NCI-H1930 (cell line): ENCODE measurements at regions not wholly inside any gene's neighbourhood (a gene's known extent, or its start where the extent isn't known, plus 50 kb on each side); places are given as distances from the start of the nearest gene placed in this dataset.
A peak's percentile ranks its signal among the peaks of the same experiment; 100 is the strongest.

Experiments
- DNase-seq, 2 experiments: peaks; one replicate each; lab custom pipeline; 2025; lab: John Stamatoyannopoulos, UW

GRCh38 chr10:58932577-58933314 lies 243.7 kb upstream of the PHYHIPL start:
- DNase-seq: no peak

- DNase-seq: no peak
These were observed 240.1 kb upstream of the PHYHIPL start for GRCh38 chr10:58936364-58936763.

GRCh38 chr10:58937423-58937822 lies 239.0 kb upstream of the PHYHIPL start:
- no peak for DNase-seq

DNA sequence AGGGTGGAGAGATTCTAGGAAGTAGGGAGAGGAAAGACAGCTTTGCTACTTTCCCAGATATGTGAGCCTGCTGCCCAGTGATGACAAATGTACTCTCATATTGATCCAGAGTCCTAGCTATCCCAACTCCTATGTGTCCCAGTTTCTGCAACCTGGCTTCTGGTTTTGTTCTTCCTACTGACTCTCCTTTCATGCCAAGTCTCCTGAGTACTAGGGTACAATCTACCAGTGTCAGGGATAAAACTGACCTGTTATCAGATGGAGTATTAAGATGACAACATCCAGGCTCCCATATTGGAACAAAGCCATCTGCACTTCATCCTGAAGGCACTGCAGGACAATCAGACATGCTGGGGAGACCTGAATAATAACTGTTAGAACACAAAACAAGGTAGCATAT lies 233.7 kb upstream of the PHYHIPL start:
- no peak for DNase-seq

- no peak for DNase-seq
These were observed 233.1 kb upstream of the PHYHIPL start for GRCh38 chr10:58943256-58943890.

DNA sequence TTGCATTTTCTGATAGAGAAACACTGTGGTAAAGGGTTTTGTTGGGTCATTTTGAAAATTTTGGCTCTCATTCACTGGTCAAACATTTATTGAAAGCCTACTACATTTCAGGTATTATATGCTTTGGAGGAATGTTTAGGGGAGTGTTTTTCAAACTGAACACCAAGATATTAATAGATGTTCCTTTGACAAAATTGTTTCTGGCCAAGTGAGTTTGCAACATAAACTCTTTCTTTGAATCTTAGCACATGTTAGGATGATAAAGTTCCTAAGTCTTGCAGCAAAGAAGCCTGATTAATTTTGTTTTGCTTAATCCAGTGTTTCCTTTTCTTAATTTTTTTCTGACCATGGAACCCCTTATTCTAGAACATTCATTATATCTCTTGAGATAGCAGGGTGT lies 232.5 kb upstream of the PHYHIPL start:
- DNase-seq: no peak

DNA sequence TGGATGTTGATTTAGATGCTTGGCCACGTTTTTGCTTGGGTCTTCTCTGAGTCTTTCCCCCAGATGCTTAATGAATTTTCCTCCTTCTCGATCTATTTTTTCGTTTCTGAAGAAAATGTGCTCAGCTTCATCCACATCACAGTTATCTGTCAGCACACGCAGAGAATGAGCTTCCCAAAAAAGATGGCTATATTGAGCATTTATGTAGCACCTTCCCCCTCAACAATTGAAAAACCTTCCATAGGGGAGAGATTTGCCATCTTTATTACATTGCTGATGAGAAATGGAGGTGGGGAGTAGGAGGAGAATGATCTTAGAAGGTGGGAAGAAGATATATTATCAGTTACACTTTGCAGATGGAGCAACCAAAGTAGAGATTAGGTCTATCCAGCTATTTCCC lies 228.1 kb upstream of the PHYHIPL start:
- DNase-seq: no peak

DNA sequence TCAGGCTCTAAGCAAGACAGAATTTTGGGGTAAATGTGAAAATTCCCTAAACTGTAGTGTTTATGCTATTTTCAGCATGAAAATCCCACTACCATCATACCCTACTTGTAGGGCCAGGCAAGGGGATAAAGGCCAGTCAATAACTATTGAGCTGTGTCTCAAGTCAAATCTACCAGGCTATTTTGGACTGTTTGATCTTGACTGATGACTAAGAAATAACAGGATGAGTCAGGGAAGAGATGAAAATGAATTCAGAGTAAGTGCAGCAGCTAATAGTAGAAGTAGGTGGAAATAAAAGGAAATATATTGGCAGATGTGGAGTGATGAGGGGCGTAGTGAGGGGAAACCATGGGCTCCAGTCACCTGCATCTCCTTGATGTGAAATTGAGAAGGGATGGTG lies 225.8 kb upstream of the PHYHIPL start:
- no peak for DNase-seq

- DNase-seq: no peak
These were observed 225.4 kb upstream of the PHYHIPL start for GRCh38 chr10:58951087-58951486.

DNA sequence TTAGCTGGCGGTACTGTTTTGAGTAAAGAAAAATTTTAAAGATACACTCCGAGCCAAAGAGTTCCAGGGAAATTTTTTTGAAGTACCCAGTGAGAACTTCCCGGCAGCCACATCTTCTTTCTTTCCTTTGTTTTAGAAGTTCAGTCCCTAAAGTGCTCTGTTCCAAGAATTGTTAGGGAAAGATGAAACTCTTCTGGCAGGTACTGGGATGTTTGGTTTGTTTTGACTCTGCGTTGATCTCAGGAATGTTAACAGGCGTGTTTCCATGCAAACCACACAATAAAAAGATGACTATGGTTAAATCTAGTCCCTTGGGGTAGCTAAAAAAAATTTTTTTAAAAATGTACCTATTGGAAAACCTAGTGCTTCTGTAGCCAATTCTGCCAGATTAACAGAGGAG lies 224.7 kb upstream of the PHYHIPL start:
- DNase-seq: no peak

DNA sequence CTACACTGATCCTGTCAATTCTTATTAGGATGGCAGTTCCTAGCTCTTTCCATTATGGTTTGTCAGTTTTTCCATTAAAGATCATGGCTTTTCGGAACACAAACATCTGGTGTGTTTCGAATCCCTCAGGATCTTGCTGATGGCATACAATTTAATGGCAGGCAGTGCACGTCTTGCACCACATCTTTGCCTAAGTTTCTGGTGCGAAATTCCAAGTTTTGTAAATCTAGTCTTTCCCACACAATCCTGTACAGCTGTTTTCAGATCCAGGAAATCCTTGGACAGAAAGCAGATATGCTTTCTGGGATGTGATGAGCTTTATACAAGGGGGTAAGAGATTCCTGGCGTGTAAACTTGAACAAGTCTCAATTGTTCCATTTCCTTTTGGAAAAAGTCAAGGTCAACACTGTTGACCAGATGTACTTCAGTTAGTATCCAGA lies 224.3 kb upstream of the PHYHIPL start:
- no peak for DNase-seq

DNA sequence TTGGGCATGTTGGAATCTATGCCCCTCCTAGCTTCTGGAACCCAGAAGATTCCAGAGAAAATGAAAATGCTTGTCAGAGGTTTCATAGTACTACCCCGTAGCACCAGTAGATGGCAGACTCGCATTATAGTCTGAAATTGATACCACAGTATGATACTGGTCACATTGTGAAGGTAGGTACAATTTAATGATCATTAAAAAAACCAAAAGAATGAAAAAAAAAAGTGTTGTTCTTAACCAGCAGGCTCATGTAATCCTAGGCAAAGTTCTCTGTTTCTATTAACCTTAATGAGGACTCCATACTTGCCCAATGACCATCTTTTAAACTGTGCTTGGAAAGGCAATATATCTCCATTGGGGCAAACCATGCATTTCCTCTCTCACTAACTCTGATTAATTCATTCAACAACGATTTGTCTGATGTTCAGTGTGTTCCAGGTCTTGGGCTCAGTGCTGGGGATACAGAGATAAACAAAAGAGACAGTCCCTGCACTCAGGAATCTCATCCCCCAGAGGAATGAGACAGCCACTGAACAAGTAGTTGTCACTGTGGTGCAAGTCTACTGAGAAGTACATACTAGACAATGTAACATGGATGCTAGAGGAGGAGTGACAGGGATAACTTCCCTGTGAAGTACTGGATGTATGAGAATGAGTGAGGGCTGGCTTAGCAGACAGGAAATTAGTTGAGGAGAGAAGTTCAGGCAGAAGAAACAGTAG lies 223.5 kb upstream of the PHYHIPL start:
- peak in 1 of 2 experiments; percentile 57 for DNase-seq

- no peak for DNase-seq
These were observed 222.3 kb upstream of the PHYHIPL start for GRCh38 chr10:58954178-58954577.

- no peak for DNase-seq
These were observed 220.8 kb upstream of the PHYHIPL start for GRCh38 chr10:58955615-58956014.

- no peak for DNase-seq
These were observed 219.5 kb upstream of the PHYHIPL start for GRCh38 chr10:58956926-58957325.

- no peak for DNase-seq
These were observed 218.9 kb upstream of the PHYHIPL start for GRCh38 chr10:58957517-58957916.

GRCh38 chr10:58963101-58963534 lies 213.3 kb upstream of the PHYHIPL start:
- DNase-seq: peak; percentile 12 to 53

- no peak for DNase-seq
These were observed 212.7 kb upstream of the PHYHIPL start for GRCh38 chr10:58963723-58964124.

- DNase-seq: no peak
These were observed 210.6 kb upstream of the PHYHIPL start for GRCh38 chr10:58965855-58966254.

DNA sequence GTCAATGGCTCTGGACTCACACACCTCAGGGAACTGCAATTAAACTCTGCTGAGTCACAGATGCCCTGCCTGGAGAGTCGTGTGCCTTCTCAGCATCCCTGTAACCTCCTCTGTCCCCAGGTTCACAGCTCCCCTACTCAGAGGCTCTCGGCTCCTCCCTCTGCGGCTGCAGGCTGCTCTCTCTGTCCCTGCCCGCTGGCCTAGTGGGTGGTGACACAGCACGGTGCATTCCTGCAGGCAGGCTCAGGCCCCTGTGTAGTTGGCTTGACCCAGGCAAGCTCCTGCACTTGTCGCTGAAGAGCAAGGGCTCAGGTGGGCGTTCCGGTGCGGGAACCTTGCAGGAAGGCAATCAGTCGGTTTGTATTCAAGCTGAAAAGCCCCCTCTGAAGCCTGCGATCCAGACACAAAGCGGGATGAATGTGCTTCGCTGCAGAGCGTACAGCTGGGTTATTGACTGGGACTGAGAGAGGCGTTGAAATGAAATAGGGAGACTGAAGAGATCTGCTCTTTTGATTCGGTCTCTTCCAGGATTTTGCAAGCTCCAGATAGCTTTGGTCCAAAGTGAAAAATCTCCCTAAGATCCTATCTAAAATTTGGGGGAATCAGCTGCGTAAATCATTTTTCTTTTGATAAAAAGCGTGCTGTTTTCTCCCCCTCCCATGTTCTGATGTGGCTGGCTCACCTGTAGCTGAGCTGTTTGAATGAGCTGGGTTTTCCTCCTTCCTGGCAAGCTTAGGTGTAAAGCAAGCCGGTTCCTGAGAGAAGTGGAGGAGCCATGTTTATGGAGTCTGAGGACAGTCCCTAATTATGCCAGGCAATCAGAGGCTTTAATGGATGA lies 208.7 kb upstream of the PHYHIPL start:
- peak; percentile 45 to 69 for DNase-seq

DNA sequence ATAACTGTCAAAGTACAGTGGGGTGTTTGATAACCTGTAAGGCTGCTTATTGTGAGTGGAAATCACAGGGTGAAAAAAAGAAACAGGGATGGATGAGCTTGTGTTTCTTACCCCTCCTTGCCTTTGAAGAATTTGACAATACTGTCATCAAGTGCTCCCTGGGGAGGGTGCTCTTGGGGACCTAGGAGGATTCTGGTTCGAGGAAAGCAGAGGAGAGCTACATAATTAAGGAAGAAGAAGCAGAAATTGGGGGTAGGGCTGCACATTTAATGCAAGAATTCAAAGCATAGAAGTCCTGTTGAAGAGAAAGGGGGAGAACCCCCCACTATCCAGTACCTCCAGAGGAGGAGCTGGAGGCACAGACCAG lies 208.1 kb upstream of the PHYHIPL start:
- no peak for DNase-seq

GRCh38 chr10:58969576-58969975 lies 206.9 kb upstream of the PHYHIPL start:
- no peak for DNase-seq
